Right lung (tissue), 2 donors: ENCODE measurements at regions not wholly inside any gene's neighbourhood (a gene's known extent, or its start where the extent isn't known, plus 50 kb on each side); places are given as distances from the start of the nearest gene placed in this dataset.

Source experiments
- DNase-seq, 2 donors: peaks; one replicate each; pipeline ENCODE4 v3.0.0-alpha.2; 2013

GRCh38 chr12:127398016-127398710, 868.8 kb upstream of the TMEM132C start:
- no peak for DNase-seq

GRCh38 chr12:127399451-127399850, 867.5 kb upstream of the TMEM132C start:
- no peak for DNase-seq

DNA sequence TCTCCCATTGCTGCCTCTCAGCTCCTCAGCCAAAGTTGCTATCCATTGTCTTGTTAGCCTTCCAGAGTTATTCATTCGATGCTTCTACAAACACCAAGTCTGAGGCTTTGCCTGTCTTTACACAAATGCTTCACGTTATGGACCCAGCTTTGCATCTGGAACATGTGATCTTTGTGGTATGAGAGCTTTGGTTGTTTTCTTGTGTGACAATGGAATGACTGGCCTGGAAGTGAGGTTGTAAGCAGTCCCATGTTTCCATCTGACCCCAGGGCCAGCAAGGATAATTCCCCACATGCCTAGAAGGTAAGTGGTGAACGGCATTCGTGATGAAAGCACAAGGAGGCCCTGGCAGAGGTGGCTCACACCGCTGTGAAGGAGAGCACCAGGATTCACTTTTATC, 866.7 kb upstream of the TMEM132C start:
- DNase-seq = no peak

DNA sequence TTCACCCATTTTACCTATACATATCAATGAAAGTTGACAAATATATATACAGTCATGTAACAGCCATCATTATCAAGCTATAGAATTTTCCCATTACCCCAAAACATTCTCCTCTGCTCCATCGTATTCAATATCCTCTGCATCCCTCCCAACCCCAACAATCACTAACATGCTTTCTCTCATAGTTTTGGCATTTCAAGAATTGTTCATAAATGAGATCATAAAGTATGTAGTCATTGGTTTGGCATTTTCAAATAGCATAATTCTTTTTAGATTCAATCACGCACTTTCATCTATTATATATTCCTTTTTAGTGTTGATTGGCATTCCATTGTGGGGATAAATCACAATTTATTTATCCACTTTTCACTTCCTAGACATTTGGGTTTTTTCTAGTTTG, 866.0 kb upstream of the TMEM132C start:
- DNase-seq = no peak

GRCh38 chr12:127401536-127401935, 865.4 kb upstream of the TMEM132C start:
- no peak for DNase-seq

DNA sequence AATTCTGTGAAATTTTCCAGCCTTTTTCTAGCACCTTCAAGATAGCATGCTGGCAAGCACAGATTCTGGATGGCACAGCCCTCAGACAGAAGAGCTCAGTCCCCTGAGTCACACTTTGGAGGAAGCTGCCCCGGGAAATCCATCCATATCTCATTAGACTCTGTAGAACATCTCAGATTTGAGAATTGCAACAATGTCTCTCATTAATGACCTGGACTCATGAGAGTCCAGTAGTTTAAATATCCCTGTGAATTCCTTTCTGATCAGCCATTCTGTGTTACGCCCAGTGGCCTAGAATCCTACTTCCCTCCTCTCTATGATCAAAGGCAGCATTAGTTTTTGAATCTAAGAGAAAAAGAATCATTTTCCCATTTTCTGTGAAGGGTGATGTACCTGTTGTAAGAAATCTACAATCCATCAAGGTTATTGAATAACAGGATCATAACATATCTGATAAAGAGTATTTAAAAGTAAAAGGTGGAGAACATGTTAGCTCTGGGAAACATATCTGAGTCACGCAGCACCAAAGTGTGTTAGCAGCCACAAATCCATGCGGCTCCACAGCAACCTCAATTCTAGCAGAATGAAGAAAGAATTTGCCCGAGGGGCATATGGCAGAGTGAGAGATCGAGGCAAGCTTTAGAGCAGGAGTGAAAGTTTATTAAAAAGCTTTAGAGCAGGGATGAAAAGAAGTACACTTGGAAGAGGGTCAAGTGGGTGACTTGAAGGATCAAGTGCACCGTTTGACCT, 855.6 kb upstream of the TMEM132C start:
- DNase-seq = no peak

DNA sequence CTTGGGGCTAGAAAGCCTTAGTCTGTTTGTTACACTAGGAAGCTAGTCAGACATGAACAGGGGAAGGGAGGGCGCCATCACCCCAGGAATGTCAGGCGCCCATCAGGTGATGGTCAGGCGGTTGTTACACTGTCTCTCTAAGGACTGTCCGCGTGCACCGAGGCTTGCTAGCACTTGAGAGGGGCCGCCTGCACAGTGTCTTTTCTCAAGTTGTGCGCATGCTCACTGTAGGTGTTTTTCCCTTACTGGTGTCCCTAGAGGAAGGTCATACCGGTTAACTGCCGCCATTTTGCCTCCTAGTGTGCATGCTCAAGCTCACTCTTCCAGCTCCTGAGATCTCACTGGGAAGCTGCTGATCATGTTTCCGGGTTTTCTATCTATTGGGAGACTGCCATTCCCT, 855.0 kb upstream of the TMEM132C start:
- DNase-seq = no peak

- no peak for DNase-seq
Observed at GRCh38 chr12:127412866-127413265, 854.1 kb upstream of the TMEM132C start.

- no peak for DNase-seq
Observed at GRCh38 chr12:127414186-127414585, 852.8 kb upstream of the TMEM132C start.

- DNase-seq = no peak
Observed at GRCh38 chr12:127414636-127415035, 852.3 kb upstream of the TMEM132C start.

GRCh38 chr12:127416796-127417195, 850.2 kb upstream of the TMEM132C start:
- no peak for DNase-seq

DNA sequence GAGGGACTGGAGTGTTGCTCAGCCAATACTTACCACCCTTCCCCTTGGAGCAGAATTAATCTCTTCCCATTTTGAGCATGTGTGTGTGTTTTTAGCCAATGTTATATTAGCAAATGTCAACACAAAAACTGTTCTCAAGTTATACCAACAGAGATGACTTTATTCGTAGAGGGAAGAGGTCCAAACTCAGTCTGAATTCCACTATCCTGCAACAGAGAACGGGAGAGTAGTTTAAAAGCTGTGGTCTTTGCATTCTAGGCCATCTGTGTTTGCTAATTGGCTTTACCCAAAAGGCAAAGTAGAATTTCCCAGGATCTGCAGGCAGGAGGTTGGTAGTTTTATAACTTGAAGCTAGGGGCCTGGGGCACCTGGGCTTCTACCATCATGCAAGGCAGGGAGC, 847.9 kb upstream of the TMEM132C start:
- DNase-seq = no peak

- DNase-seq = no peak
Observed at GRCh38 chr12:127421614-127422013, 845.4 kb upstream of the TMEM132C start.

- no peak for DNase-seq
Observed at GRCh38 chr12:127422935-127423566, 843.9 kb upstream of the TMEM132C start.

DNA sequence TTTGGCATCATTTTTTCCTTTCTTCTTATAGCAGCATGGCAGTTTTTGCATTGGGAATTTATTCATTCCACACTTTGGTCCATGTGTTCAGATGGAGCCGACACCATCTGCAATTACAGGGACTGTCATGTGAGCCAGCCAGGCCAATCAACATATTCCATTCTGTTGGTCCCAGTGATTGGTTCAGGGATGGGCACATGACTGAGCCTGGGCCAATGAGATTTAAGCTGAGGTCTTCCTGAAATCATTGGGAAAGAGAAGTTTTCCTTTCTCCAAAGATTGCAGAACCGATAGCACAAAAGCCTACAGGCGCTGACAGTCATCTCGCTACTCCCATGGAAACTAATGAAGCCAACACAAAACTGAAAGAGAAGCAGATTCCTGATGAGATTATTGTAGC, 841.5 kb upstream of the TMEM132C start:
- no peak for DNase-seq

GRCh38 chr12:127428420-127428819, 838.5 kb upstream of the TMEM132C start:
- DNase-seq = no peak

GRCh38 chr12:127429551-127430285, 837.3 kb upstream of the TMEM132C start:
- DNase-seq = no peak

- DNase-seq = no peak
Observed at GRCh38 chr12:127430401-127430800, 836.6 kb upstream of the TMEM132C start.

- DNase-seq = no peak
Observed at GRCh38 chr12:127431177-127431576, 835.8 kb upstream of the TMEM132C start.

DNA sequence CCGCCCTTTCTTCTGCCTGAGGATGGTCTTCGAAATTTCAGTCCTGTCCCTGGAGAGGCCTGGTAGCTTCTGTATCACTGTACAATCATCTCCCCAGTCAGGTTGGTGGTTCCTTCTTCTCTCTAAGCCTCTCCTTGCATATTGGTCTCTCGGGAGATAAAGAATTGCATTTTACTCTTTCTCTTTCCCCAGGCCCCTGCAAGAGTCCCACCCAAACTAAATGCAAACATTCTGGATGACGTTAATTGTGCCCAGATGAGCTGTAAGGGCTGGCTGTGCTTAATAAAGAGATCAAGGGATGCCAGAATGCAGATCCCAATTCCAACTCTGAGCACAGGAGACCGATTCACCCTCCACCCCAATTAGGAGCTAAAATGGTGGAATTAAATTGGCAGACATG, 835.4 kb upstream of the TMEM132C start:
- no peak for DNase-seq

DNA sequence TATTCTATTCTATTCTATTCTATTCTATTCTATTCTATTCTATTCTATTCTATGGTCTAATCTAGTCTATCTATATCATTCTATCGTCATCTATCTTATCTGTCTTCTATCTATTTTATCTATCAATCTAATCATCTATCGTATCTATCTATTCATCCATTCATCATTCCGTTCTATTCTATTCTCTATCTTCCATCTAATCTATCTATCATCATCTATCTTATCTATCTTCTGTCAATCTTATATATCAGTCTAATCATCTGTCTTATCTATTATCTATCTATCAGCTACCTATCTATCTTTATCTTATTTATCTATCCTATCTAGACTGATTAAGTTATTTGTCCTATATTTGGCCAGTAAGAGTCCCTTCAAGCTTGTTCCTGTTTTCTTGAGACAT, 831.5 kb upstream of the TMEM132C start:
- no peak for DNase-seq

GRCh38 chr12:127438512-127439244, 828.3 kb upstream of the TMEM132C start:
- DNase-seq = no peak
